ENCODE measurements at regions not wholly inside any gene's neighbourhood (a gene's known extent, or its start where the extent isn't known, plus 50 kb on each side); places are given as distances from the start of the nearest gene placed in this dataset.

- DNase-seq (ENCODE audit: low read depth in 1 of 2, low spot score in 2 of 2), result no peak
- Histone ChIP-seq H3K36me3 (no peaks in the 10 kb centered on the region), H3K4me3 (no peak overlapping the region), H3K27me3 (replicated peaks) (no peaks in the 10 kb centered on the region), H3K4me1 (replicated peaks) (peaks cover 31% of the 10 kb centered on the region), H3K9me3 (replicated peaks) (no peaks in the 10 kb centered on the region), H3K27ac (no peak overlapping the region)
Observed at GRCh38 chr6:133757335-133757734, 131.6 kb upstream of the TCF21 start.

DNA sequence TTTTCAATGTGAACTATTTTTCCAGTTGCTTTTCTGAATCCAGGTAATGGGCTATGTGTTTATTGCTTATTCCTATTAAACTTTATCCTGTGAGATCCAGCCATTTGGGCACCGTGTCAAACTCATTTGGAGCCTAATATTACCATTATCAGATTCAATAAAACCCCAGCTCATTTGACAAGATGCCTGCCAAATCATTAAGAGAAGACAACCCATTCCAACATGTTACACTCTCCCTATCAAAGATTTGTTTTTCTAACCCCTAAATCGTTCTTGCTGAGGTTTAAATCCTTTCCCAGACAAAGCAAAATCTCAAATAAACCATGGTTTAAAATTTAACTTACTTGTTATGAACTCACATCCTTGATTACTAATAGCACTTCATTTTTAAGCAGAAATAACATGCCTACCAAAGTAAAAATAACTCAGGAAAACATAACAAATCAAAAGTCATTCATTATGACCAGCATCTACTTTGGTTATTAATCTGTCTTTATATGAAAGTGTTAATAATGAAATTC is 130.0 kb upstream of the TCF21 start:
- Histone ChIP-seq H3K4me1 (replicated peaks) (peaks cover 37% of the 10 kb centered on the region), H3K4me3 (no peak overlapping the region), H3K9me3 (replicated peaks) (no peaks in the 10 kb centered on the region), H3K27me3 (replicated peaks) (no peaks in the 10 kb centered on the region), H3K36me3 (no peaks in the 10 kb centered on the region), H3K27ac (no peak overlapping the region)
- DNase-seq (ENCODE audit: low read depth in 1 of 2, low spot score in 2 of 2), result no peak

DNA sequence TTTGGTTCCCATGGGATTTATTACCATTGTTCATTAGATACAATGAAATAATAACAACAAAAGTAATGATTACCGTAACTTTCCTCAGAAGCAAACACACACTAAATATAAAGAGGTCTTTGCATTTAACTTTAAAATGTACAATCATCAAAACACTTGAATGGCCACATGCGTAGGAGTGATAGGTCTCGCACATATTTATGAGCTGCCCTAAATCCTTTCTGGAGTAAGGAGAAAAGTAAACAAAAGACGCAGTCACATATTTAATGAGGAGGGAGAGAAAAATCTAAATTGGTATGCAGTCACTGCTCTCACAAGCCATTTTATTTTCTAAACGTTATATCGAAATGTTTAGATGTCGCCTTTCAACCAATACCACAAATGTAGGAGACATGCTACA is 129.4 kb upstream of the TCF21 start:
- Histone ChIP-seq H3K9me3 (replicated peaks) (no peaks in the 10 kb centered on the region), H3K4me3 (no peak overlapping the region), H3K4me1 (replicated peaks) (peaks cover 41% of the 10 kb centered on the region), H3K27ac (no peak overlapping the region), H3K36me3 (no peaks in the 10 kb centered on the region), H3K27me3 (replicated peaks) (no peaks in the 10 kb centered on the region)
- no peak for DNase-seq (ENCODE audit: low read depth in 1 of 2, low spot score in 2 of 2)

DNA sequence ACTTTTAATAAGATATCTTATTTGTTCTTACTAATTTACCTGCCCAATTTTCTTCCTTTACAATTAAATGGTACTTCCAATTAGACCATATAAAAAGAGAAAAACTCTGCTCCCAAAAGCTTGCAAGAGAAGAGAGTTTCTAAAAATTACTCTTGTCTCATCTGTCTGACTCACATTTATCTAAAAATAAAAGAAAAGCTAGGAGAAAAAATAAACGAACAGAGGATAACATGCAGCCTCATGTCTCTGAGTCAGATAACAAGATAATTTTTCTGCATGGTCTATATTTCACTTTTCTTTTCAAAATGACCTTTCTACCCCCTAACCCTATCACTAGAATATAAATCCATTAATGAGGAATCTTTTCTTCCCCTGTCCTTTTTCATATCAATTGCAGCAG is 127.2 kb upstream of the TCF21 start:
- H3K27me3 ChIP-seq (replicated peaks), result no peaks in the 10 kb centered on the region
- peaks cover 50% of the 10 kb centered on the region for H3K4me1 ChIP-seq (replicated peaks)
- no peaks in the 10 kb centered on the region for H3K36me3 ChIP-seq
- H3K9me3 ChIP-seq (replicated peaks), result no peaks in the 10 kb centered on the region
- peak overlapping the region; percentile 93 for H3K27ac ChIP-seq
- DNase-seq (ENCODE audit: low read depth in 1 of 2, low spot score in 2 of 2), result peak in 1 of 2 experiments; percentile 82
- H3K4me3 ChIP-seq, result no peak overlapping the region

DNA sequence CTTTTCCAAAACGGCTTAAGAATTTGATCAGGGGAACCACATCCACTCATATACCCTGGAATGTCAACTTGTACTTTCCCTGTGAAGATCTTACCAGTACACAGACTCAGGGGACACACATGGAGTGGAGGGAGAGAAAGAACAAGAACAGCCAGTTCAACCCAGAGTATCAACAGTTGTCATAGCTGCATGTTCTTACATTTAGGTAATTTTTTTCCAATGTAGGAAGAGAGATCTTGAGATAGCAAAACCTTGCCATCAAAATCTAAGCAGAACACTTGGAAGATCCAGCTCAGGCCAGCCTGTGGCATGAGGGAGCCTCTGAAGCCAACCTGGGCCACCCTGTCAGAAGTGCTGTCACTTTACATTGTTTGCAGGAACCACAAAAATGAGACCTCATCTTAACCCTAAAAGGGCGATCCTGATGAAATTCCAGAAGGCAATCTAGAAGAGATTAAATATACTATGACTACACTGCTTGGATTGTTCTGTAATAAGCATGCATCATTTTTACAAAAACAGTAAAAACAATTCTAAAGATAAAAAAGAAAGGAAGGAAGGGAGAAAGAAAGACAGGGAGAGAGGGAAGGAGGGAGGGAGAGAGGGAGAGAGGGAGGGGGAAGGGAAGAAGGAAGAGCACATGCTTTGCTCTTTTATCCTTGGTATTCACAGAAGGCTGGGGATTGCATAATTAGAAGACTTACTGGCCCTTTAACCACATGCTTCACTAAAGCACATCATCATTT is 124.7 kb upstream of the TCF21 start:
- Histone ChIP-seq H3K4me3 (no peak overlapping the region), H3K27me3 (replicated peaks) (no peaks in the 10 kb centered on the region), H3K36me3 (no peaks in the 10 kb centered on the region), H3K4me1 (replicated peaks) (peaks cover 61% of the 10 kb centered on the region), H3K9me3 (replicated peaks) (no peaks in the 10 kb centered on the region), H3K27ac (peak overlapping the region; percentile 93)
- DNase-seq (ENCODE audit: low read depth in 1 of 2, low spot score in 2 of 2), result peak; percentile 88 to 98

- no peaks in the 10 kb centered on the region for H3K9me3 ChIP-seq (replicated peaks)
- H3K4me3 ChIP-seq, result no peak overlapping the region
- no peaks in the 10 kb centered on the region for H3K36me3 ChIP-seq
- peaks cover 67% of the 10 kb centered on the region for H3K4me1 ChIP-seq (replicated peaks)
- peak overlapping the region; percentile 93 for H3K27ac ChIP-seq
- DNase-seq (ENCODE audit: low read depth in 1 of 2, low spot score in 2 of 2), result no peak
- no peaks in the 10 kb centered on the region for H3K27me3 ChIP-seq (replicated peaks)
Observed at GRCh38 chr6:133764754-133765208, 124.1 kb upstream of the TCF21 start.

- DNase-seq (ENCODE audit: low read depth in 1 of 2, low spot score in 2 of 2), result no peak
- peaks cover 44% of the 10 kb centered on the region for H3K4me1 ChIP-seq (replicated peaks)
- H3K4me3 ChIP-seq, result no peak overlapping the region
- no peaks in the 10 kb centered on the region for H3K27me3 ChIP-seq (replicated peaks)
- H3K36me3 ChIP-seq, result no peaks in the 10 kb centered on the region
- no peak overlapping the region for H3K27ac ChIP-seq
- no peaks in the 10 kb centered on the region for H3K9me3 ChIP-seq (replicated peaks)
Observed at GRCh38 chr6:133767357-133767970, 121.4 kb upstream of the TCF21 start.

DNA sequence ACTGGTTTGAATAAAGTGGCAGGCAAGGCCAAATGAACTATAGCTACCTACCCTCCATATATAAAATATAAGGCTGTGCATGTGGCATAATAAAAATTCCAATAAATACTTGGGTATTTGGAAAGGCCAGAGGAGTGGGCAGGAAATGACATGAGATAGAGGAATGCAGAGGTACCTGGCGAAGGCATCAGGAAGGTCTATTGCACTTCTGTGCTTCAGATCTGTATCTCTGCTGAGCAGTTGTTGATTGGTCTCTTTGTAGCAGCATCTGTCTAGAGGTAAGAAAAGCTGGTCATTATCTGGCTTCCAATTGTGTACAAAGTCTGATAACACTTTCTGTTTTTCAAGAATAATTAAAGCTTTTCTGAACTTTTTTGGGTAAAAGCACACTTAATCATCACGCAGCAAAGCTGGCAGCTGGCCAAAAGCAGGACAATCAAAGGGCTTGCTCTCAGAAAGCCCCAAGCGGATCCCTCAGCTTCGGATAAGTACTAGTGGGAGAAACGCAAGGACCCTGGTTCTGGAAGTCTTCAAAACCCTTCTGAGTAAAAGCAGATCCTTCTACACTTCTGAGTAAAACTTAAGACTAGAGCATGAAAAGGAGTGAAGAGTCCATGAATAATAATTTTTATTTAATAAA is 120.1 kb upstream of the TCF21 start:
- Histone ChIP-seq H3K27ac (no peak overlapping the region), H3K4me3 (no peak overlapping the region), H3K36me3 (0 out of 2 replicates have a peak, but pooled peaks cover 2% of the 10 kb centered on the region), H3K27me3 (replicated peaks) (no peaks in the 10 kb centered on the region), H3K4me1 (replicated peaks) (peaks cover 31% of the 10 kb centered on the region), H3K9me3 (replicated peaks) (no peaks in the 10 kb centered on the region)
- DNase-seq (ENCODE audit: low read depth in 1 of 2, low spot score in 2 of 2), result no peak

DNA sequence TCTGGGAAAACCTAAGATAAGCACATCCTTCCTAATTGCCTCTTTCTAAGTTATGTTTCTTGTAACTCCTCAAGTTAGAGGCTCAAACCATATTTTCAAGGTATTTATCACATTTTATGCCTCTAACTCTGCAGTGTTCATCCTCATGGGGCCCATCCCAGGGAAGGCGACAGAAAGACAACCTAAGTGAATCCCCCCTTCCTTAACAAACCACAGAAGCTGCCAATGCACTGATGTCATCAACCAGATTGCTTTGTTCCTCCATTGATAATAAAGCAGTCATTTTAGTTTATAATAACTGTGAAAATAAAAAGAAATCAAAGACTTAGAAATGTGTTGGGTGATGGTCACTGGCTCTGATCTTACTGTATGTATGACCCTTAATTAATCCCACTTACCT is 119.5 kb upstream of the TCF21 start:
- Histone ChIP-seq H3K36me3 (0 out of 2 replicates have a peak, but pooled peaks cover 2% of the 10 kb centered on the region), H3K4me1 (replicated peaks) (peaks cover 32% of the 10 kb centered on the region), H3K9me3 (replicated peaks) (no peaks in the 10 kb centered on the region), H3K27ac (no peak overlapping the region), H3K4me3 (no peak overlapping the region), H3K27me3 (replicated peaks) (no peaks in the 10 kb centered on the region)
- DNase-seq (ENCODE audit: low read depth in 1 of 2, low spot score in 2 of 2), result peak in 1 of 2 experiments; percentile 41

- 0 out of 2 replicates have a peak, but pooled peaks cover 2% of the 10 kb centered on the region for H3K36me3 ChIP-seq
- H3K4me1 ChIP-seq (replicated peaks), result peaks cover 21% of the 10 kb centered on the region
- DNase-seq (ENCODE audit: low read depth in 1 of 2, low spot score in 2 of 2), result no peak
- H3K27me3 ChIP-seq (replicated peaks), result no peaks in the 10 kb centered on the region
- no peaks in the 10 kb centered on the region for H3K9me3 ChIP-seq (replicated peaks)
- H3K27ac ChIP-seq, result no peak overlapping the region
- no peak overlapping the region for H3K4me3 ChIP-seq
Observed at GRCh38 chr6:133772567-133772966, 116.3 kb upstream of the TCF21 start.

- peaks cover 17% of the 10 kb centered on the region for H3K4me1 ChIP-seq (replicated peaks)
- H3K27ac ChIP-seq, result peak overlapping the region; percentile 65
- H3K36me3 ChIP-seq, result 0 out of 2 replicates have a peak, but pooled peaks cover 2% of the 10 kb centered on the region
- H3K9me3 ChIP-seq (replicated peaks), result no peaks in the 10 kb centered on the region
- no peak for DNase-seq (ENCODE audit: low read depth in 1 of 2, low spot score in 2 of 2)
- H3K27me3 ChIP-seq (replicated peaks), result no peaks in the 10 kb centered on the region
- no peak overlapping the region for H3K4me3 ChIP-seq
Observed at GRCh38 chr6:133773776-133774175, 115.1 kb upstream of the TCF21 start.

- H3K9me3 ChIP-seq (replicated peaks), result no peaks in the 10 kb centered on the region
- peaks cover 12% of the 10 kb centered on the region for H3K4me1 ChIP-seq (replicated peaks)
- H3K27me3 ChIP-seq (replicated peaks), result no peaks in the 10 kb centered on the region
- DNase-seq (ENCODE audit: low read depth in 1 of 2, low spot score in 2 of 2), result no peak
- peak overlapping the region; percentile 65 for H3K27ac ChIP-seq
- H3K36me3 ChIP-seq, result 0 out of 2 replicates have a peak, but pooled peaks cover 2% of the 10 kb centered on the region
- H3K4me3 ChIP-seq, result no peak overlapping the region
Observed at GRCh38 chr6:133774356-133774755, 114.6 kb upstream of the TCF21 start.

- Histone ChIP-seq H3K9me3 (replicated peaks) (no peaks in the 10 kb centered on the region), H3K27ac (no peak overlapping the region), H3K27me3 (replicated peaks) (no peaks in the 10 kb centered on the region), H3K4me3 (no peak overlapping the region), H3K4me1 (replicated peaks) (peaks cover 7% of the 10 kb centered on the region), H3K36me3 (0 out of 2 replicates have a peak, but pooled peaks cover under 1% of the 10 kb centered on the region)
- DNase-seq (ENCODE audit: low read depth in 1 of 2, low spot score in 2 of 2), result no peak
Observed at GRCh38 chr6:133778414-133779130, 110.3 kb upstream of the TCF21 start.
